NCI-H2029 treated with DMSO at 0.1 percent for 48 hours (cell line): ENCODE measurements at regions not wholly inside any gene's neighbourhood (a gene's known extent, or its start where the extent isn't known, plus 50 kb on each side); places are given as distances from the start of the nearest gene placed in this dataset.

Source experiments
- DNase-seq: peaks from one replicate; lab custom pipeline; 2025; lab: John Stamatoyannopoulos, UW

- no peak for DNase-seq
Observed at GRCh38 chr21:35265170-35265877, 216.2 kb upstream of the RUNX1 start.

- no peak for DNase-seq
Observed at GRCh38 chr21:35259457-35259856, 210.4 kb upstream of the RUNX1 start.

- DNase-seq: no peak
Observed at GRCh38 chr21:35258521-35258920, 209.4 kb upstream of the RUNX1 start.

GRCh38 chr21:35257413-35257812 is 208.3 kb upstream of the RUNX1 start:
- peak; percentile 84 for DNase-seq

GRCh38 chr21:35256468-35256988 is 207.4 kb upstream of the RUNX1 start:
- DNase-seq: peak; percentile 97

GRCh38 chr21:35254765-35255138 is 205.7 kb upstream of the RUNX1 start:
- DNase-seq: no peak

GRCh38 chr21:35254006-35254764 is 205.1 kb upstream of the RUNX1 start:
- DNase-seq: no peak

- no peak for DNase-seq
Observed at GRCh38 chr21:35252831-35253230, 203.7 kb upstream of the RUNX1 start.

GRCh38 chr21:35249636-35250035 is 200.5 kb upstream of the RUNX1 start:
- peak; percentile 44 for DNase-seq

GRCh38 chr21:35245879-35246278 is 196.8 kb upstream of the RUNX1 start:
- DNase-seq: no peak

GRCh38 chr21:35244514-35244913 is 195.4 kb upstream of the RUNX1 start:
- no peak for DNase-seq

- no peak for DNase-seq
Observed at GRCh38 chr21:35243171-35243570, 194.1 kb upstream of the RUNX1 start.

- no peak for DNase-seq
Observed at GRCh38 chr21:35239811-35240219, 190.7 kb upstream of the RUNX1 start.

- DNase-seq: no peak
Observed at GRCh38 chr21:35238119-35238518, 189.0 kb upstream of the RUNX1 start.

- no peak for DNase-seq
Observed at GRCh38 chr21:35237287-35237686, 188.2 kb upstream of the RUNX1 start.

GRCh38 chr21:35236090-35236489 is 187.0 kb upstream of the RUNX1 start:
- no peak for DNase-seq

GRCh38 chr21:35234725-35235124 is 185.6 kb upstream of the RUNX1 start:
- no peak for DNase-seq

GRCh38 chr21:35233756-35234155 is 184.7 kb upstream of the RUNX1 start:
- DNase-seq: no peak

GRCh38 chr21:35232545-35233176 is 183.6 kb upstream of the RUNX1 start:
- DNase-seq: no peak

- DNase-seq: no peak
Observed at GRCh38 chr21:35231090-35231489, 182.0 kb upstream of the RUNX1 start.

- no peak for DNase-seq
Observed at GRCh38 chr21:35229290-35229689, 180.2 kb upstream of the RUNX1 start.

- peak; percentile 96 for DNase-seq
Observed at GRCh38 chr21:35227786-35228185, 178.7 kb upstream of the RUNX1 start.
